Activated naive CD8-positive, alpha-beta T cell treated with anti-CD3 and anti-CD28 coated beads, Interleukin-2, amount 10 ng/mL, durations not matched to agents 7 days and 5 days (primary cell): ENCODE measurements at regions not wholly inside any gene's neighbourhood (a gene's known extent, or its start where the extent isn't known, plus 50 kb on each side); places are given as distances from the start of the nearest gene placed in this dataset.
"Not testable (repeated sequence)": the region's sequence is repeated elsewhere in the genome, so short reads cannot be mapped to it uniquely, and the experiment has no call there.

ENCODE experiments used
- ATAC-seq: fragments of 150-1000 bp; cut with Tn5 transposase; one replicate; pipeline ENCODE4 v1.10.0; 2021; ENCODE audit warnings: low read depth, moderate library complexity
- POLR2A ChIA-PET: fragments of 350-600 bp; sonication (Branson Sonifier 250); formaldehyde crosslinking; loops from one replicate; lab custom pipeline; 2021; ENCODE audit warnings: antibody characterized with exemption; lab: Charles Lee
- DNase-seq: peaks from one replicate; pipeline ENCODE4 v3.0.0; 2021
- H3K27ac Mint-ChIP-seq: one replicate; pipeline ENCODE4 v1.8.0; 2022; ENCODE audit warnings: mild to moderate bottlenecking, mixed read lengths
- H3K27me3 Mint-ChIP-seq: one replicate; pipeline ENCODE4 v1.8.0; 2022; ENCODE audit warnings: mild to moderate bottlenecking, moderate library complexity, mixed read lengths
- H3K36me3 Mint-ChIP-seq: one replicate; pipeline ENCODE4 v1.8.0; 2021; ENCODE audit warnings: mild to moderate bottlenecking, mixed read lengths
- H3K4me1 Mint-ChIP-seq: one replicate; pipeline ENCODE4 v1.8.0; 2021; ENCODE audit warnings: mixed read lengths
- H3K4me3 Mint-ChIP-seq: one replicate; pipeline ENCODE4 v1.8.0; 2022; ENCODE audit warnings: mild to moderate bottlenecking, moderate library complexity, mixed read lengths
- H3K9me3 Mint-ChIP-seq: one replicate; pipeline ENCODE4 v1.8.0; 2021; ENCODE audit warnings: mixed read lengths

DNA sequence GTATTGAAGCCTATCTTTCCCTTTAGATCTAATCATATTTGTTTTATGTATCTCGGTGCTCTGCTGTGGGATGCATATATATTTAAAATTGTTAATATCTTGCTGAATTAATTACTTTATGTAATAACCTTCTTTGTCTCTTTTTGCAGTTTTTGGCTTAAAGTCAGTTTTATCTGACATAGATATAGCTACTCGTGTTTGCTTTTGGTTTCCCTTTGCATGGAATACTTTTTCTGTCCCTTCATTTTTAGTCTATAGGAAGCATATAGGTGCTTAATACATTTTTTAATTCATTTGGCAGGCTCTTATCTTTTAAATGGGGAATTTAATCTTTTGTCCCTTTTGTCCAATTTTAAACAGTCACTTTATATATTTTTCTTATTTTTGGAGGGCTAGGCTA is 360.6 kb upstream of the PRR16 start:
- Mint-ChIP-seq H3K27me3 (peaks cover 2% of the 10 kb centered on the region), H3K27ac (no peak overlapping the region), H3K4me3 (no peak overlapping the region), H3K4me1 (peaks cover 2% of the 10 kb centered on the region), H3K36me3 (no peaks in the 10 kb centered on the region), H3K9me3 (no peaks in the 10 kb centered on the region)
- DNase-seq (no peak), ATAC-seq (no peak)
- POLR2A ChIA-PET, result no interaction called here

DNA sequence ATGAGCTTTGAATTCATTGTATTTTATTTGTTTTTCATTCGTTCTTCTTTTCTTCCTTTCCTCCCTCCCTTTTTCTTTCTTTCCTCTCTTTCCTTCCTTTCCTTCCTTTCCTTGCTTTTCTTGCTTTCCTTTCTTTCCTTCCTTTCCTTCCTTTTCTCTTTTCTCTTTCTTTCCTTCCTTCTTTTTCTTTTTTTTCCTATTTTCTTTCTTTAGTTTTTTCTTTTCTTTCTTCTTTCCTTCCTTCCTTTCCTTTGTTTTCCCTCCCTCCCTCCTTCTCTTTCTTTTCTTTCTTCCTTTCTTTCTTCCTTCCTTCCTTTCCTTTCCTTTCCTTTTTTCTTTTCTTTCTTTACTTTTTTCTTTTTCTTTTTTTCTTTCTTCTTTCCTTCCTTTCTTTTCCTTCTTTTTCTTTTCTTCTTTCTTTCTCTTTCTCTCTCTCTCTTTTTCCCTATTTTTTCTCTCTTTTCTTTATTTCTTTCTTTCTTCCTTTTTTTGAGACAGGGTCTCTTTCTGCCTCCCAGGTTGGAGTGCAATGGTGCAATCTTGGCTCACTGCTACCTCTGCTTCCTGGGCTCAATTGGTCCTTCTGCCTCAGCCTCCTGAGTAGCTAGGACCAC is 357.1 kb upstream of the PRR16 start:
- POLR2A ChIA-PET, result no interaction called here
- H3K4me1 Mint-ChIP-seq, result peaks cover 2% of the 10 kb centered on the region
- no peak overlapping the region for H3K4me3 Mint-ChIP-seq
- H3K27ac Mint-ChIP-seq, result no peak overlapping the region
- no peak for ATAC-seq
- H3K36me3 Mint-ChIP-seq, result no peaks in the 10 kb centered on the region
- H3K27me3 Mint-ChIP-seq, result no peaks in the 10 kb centered on the region
- H3K9me3 Mint-ChIP-seq, result peaks cover 2% of the 10 kb centered on the region
- no peak for DNase-seq

GRCh38 chr5:120108586-120109248 is 355.4 kb upstream of the PRR16 start:
- no peak for ATAC-seq
- H3K36me3 Mint-ChIP-seq, result no peaks in the 10 kb centered on the region
- H3K27ac Mint-ChIP-seq, result no peak overlapping the region
- H3K4me3 Mint-ChIP-seq, result no peak overlapping the region
- H3K27me3 Mint-ChIP-seq, result no peaks in the 10 kb centered on the region
- no peak for DNase-seq
- POLR2A ChIA-PET, result no interaction called here
- no peaks in the 10 kb centered on the region for H3K4me1 Mint-ChIP-seq
- peaks cover 2% of the 10 kb centered on the region for H3K9me3 Mint-ChIP-seq

GRCh38 chr5:120122703-120123102 is 341.4 kb upstream of the PRR16 start:
- no peak for ATAC-seq
- POLR2A ChIA-PET, result no interaction called here
- peaks cover 7% of the 10 kb centered on the region for H3K9me3 Mint-ChIP-seq

DNA sequence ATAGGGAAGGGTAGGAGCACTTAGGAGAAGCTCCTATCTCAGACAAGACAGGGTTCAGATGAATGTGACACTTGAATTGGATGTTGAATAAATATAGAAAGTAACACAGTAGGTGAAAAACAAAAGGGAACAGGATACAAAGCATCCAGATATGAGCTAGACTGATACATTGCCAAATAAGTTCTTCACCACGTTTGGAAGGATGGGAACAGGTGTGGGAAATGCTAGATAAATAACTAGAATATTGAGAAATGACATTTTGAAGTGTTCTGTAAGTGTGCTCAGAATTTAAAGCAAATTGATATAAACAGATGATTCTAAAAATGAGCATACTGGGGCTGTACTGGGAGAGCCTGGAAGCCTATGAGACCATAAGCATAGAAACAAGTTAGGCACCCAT is 340.1 kb upstream of the PRR16 start:
- H3K4me3 Mint-ChIP-seq, result no peak overlapping the region
- DNase-seq (no peak), ATAC-seq (no peak)
- no peaks in the 10 kb centered on the region for H3K4me1 Mint-ChIP-seq
- POLR2A ChIA-PET, result no interaction called here
- no peaks in the 10 kb centered on the region for H3K36me3 Mint-ChIP-seq
- no peak overlapping the region for H3K27ac Mint-ChIP-seq
- peaks cover 2% of the 10 kb centered on the region for H3K9me3 Mint-ChIP-seq
- H3K27me3 Mint-ChIP-seq, result no peaks in the 10 kb centered on the region

More at GRCh38 chr5:120122703-120123102, 341.4 kb upstream of the PRR16 start:
- Mint-ChIP-seq H3K27ac (no peak overlapping the region), H3K36me3 (no peaks in the 10 kb centered on the region), H3K4me3 (no peak overlapping the region), H3K27me3 (no peaks in the 10 kb centered on the region), H3K4me1 (no peaks in the 10 kb centered on the region)
- no peak for DNase-seq

DNA sequence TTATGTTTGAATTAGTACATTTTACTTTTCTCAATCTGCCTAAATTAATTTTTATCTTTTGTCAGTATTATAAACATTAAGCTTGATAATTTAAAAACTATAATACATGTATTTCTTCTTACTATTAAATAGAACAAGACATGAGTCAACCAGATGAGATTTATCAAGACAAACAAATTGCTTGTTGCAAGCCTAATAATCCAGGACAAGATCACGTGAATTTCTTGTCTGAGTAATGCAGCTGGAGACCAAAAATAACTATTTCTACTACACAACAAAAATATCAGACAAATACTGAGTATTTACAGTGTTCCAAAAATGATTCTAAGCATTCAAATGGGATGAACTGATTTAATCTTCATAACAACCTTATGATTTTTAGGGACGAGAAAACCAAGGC is 339.1 kb upstream of the PRR16 start:
- H3K36me3 Mint-ChIP-seq, result no peaks in the 10 kb centered on the region
- ATAC-seq (no peak), DNase-seq (no peak)
- POLR2A ChIA-PET, result no interaction called here
- no peaks in the 10 kb centered on the region for H3K27me3 Mint-ChIP-seq
- no peaks in the 10 kb centered on the region for H3K4me1 Mint-ChIP-seq
- no peak overlapping the region for H3K4me3 Mint-ChIP-seq
- no peak overlapping the region for H3K27ac Mint-ChIP-seq
- peaks cover 2% of the 10 kb centered on the region for H3K9me3 Mint-ChIP-seq

DNA sequence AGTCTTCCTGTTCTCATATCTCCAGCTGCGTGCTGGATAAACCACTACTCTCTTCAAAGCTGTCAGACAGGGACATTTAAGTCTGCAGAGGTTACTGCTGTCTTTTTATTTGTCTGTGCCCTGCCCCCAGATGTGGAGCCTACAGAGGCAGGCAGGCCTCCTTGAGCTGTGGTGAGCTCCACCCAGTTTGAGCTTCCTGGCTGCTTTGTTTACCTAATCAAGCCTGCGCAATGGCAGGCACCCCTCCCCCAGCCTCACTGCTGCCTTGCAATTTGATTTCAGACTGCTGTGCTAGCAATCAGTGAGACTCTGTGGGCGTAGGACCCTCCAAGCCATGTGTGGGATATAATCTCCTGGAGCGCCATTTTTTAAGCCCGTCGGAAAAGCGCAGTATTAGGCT is 331.8 kb upstream of the PRR16 start:
- not testable (repeated sequence) for ATAC-seq

GRCh38 chr5:120134944-120135343 is 329.2 kb upstream of the PRR16 start:
- peaks cover 3% of the 10 kb centered on the region for H3K9me3 Mint-ChIP-seq
- H3K27ac Mint-ChIP-seq, result no peak overlapping the region
- DNase-seq, result no peak
- ATAC-seq, result no peak
- no peak overlapping the region for H3K4me3 Mint-ChIP-seq
- POLR2A ChIA-PET, result no interaction called here
- no peaks in the 10 kb centered on the region for H3K4me1 Mint-ChIP-seq
- H3K36me3 Mint-ChIP-seq, result no peaks in the 10 kb centered on the region
- H3K27me3 Mint-ChIP-seq, result peaks cover 2% of the 10 kb centered on the region

More for the DNA sequence above, 331.8 kb upstream of the PRR16 start:
- H3K36me3 Mint-ChIP-seq, H3K27me3 Mint-ChIP-seq, DNase-seq, POLR2A ChIA-PET, H3K27ac Mint-ChIP-seq, H3K4me3 Mint-ChIP-seq, H3K4me1 Mint-ChIP-seq, H3K9me3 Mint-ChIP-seq: not testable (repeated sequence)

GRCh38 chr5:120137582-120137981 is 326.5 kb upstream of the PRR16 start:
- ATAC-seq, result no peak
- H3K4me1 Mint-ChIP-seq, result no peaks in the 10 kb centered on the region
- H3K9me3 Mint-ChIP-seq, result no peaks in the 10 kb centered on the region
- no peak overlapping the region for H3K4me3 Mint-ChIP-seq
- peaks cover 2% of the 10 kb centered on the region for H3K27me3 Mint-ChIP-seq
- POLR2A ChIA-PET, result no interaction called here
- no peak overlapping the region for H3K27ac Mint-ChIP-seq
- no peaks in the 10 kb centered on the region for H3K36me3 Mint-ChIP-seq
- DNase-seq, result no peak

DNA sequence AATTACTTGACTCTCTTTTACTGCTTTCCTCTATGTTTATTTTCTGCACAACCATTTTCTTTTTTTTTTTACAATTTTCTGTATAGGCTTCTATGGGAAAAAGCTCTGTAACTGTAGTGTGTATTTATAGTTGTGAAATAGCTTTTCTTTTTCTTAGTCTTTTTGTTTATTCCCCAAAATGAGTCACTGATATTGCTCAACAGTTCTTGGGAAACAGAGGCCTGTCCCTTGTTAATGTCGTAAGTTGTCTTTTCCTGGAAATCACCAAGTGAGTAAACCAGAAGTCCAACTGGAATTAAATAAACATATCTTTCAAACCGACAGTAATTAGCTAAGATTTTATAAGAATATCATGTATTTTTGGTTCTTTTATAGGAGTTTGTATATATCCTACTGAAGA is 325.1 kb upstream of the PRR16 start:
- no peaks in the 10 kb centered on the region for H3K4me1 Mint-ChIP-seq
- peaks cover 2% of the 10 kb centered on the region for H3K27me3 Mint-ChIP-seq
- POLR2A ChIA-PET, result no interaction called here
- H3K27ac Mint-ChIP-seq, result no peak overlapping the region
- ATAC-seq (no peak), DNase-seq (no peak)
- no peaks in the 10 kb centered on the region for H3K9me3 Mint-ChIP-seq
- H3K36me3 Mint-ChIP-seq, result no peaks in the 10 kb centered on the region
- H3K4me3 Mint-ChIP-seq, result no peak overlapping the region

DNA sequence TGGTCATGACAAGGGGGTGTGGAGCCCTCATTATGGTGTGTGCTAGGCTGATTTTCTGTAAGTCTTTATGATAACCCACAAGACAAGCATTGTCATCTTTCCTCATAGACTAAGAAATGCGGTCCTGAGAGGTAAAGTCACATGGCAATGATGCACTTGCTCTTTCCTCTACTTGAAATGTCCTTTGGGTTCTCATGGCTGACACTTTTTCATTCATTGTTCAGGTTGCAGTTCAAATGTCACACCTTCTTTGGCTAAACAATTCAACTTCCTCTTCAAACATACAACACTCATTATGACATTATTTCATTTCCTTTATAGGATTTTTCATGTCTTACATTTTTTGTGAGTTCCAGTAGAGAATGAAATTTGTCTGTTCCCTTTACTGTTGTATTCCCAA is 323.6 kb upstream of the PRR16 start:
- Mint-ChIP-seq H3K4me3 (no peak overlapping the region), H3K9me3 (no peaks in the 10 kb centered on the region), H3K27ac (no peak overlapping the region), H3K36me3 (no peaks in the 10 kb centered on the region), H3K4me1 (no peaks in the 10 kb centered on the region), H3K27me3 (no peaks in the 10 kb centered on the region)
- POLR2A ChIA-PET, result no interaction called here
- DNase-seq (no peak), ATAC-seq (no peak)

DNA sequence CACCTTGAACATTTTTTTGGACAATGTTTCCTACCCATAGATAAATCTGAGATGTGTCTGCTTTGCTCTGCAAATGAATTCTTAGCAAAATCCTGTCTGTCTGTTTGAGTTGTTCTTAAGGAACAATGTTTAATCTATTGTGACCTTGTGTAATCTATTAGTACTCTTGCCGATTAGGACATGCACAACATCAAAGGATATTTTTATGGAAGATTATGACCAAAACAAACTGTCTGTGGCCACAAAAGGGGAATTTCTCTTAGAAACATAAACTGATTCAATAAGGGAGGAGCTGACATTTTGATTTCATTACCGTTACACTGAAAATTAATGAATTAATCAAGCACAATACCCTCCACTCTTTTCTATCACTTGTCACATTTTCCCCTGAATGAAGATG is 323.0 kb upstream of the PRR16 start:
- Mint-ChIP-seq H3K4me1 (no peaks in the 10 kb centered on the region), H3K9me3 (no peaks in the 10 kb centered on the region), H3K36me3 (no peaks in the 10 kb centered on the region), H3K27ac (no peak overlapping the region), H3K27me3 (no peaks in the 10 kb centered on the region), H3K4me3 (no peak overlapping the region)
- no peak for DNase-seq
- POLR2A ChIA-PET, result no interaction called here
- no peak for ATAC-seq

DNA sequence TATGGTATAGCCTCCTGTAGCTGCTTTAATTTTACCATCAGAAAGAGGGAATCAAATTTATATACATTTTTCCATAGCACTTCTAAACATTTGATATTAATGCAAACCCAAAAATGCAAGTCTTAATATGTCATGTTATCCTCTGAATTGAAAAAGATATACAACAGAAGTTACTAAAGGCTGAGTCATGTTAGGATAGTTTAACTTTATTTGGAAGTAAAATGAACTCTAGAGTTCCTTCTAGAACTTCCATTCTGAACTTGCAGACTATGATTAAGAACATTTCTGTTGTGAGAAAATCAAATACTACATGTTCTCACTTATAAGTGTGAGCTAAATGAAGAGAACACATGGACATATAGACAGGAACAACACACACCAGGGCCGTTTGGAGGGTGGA is 317.3 kb upstream of the PRR16 start:
- POLR2A ChIA-PET, result no interaction called here
- no peak for ATAC-seq
- H3K4me3 Mint-ChIP-seq, result no peak overlapping the region
- no peak for DNase-seq
- H3K9me3 Mint-ChIP-seq, result no peaks in the 10 kb centered on the region
- H3K36me3 Mint-ChIP-seq, result no peaks in the 10 kb centered on the region
- no peaks in the 10 kb centered on the region for H3K4me1 Mint-ChIP-seq
- H3K27ac Mint-ChIP-seq, result no peak overlapping the region
- H3K27me3 Mint-ChIP-seq, result no peaks in the 10 kb centered on the region

GRCh38 chr5:120147911-120148310 is 316.2 kb upstream of the PRR16 start:
- H3K27ac Mint-ChIP-seq, H3K4me3 Mint-ChIP-seq, H3K27me3 Mint-ChIP-seq, ATAC-seq, POLR2A ChIA-PET, H3K36me3 Mint-ChIP-seq, H3K9me3 Mint-ChIP-seq, H3K4me1 Mint-ChIP-seq, DNase-seq: not testable (repeated sequence)
